Muscle of back (tissue), 3 donors: ENCODE measurements at regions not wholly inside any gene's neighbourhood (a gene's known extent, or its start where the extent isn't known, plus 50 kb on each side); places are given as distances from the start of the nearest gene placed in this dataset.

Experiments used
- DNase-seq, 3 donors: peaks; one replicate each; pipeline versions ENCODE4 v3.0.0 to v3.0.0-alpha.2; 2013

GRCh38 chr14:71466251-71466650 lies 466.0 kb upstream of the RGS6 start:
- no peak for DNase-seq

GRCh38 chr14:71466946-71467345 lies 465.3 kb upstream of the RGS6 start:
- peak; percentile 38 to 76 (median 39) for DNase-seq

- DNase-seq, result peak in 1 of 3 donors; percentile 24
These were observed 464.8 kb upstream of the RGS6 start for GRCh38 chr14:71467361-71467811.

- DNase-seq, result no peak
These were observed 463.5 kb upstream of the RGS6 start for GRCh38 chr14:71468701-71469100.

GRCh38 chr14:71469643-71470335 lies 462.4 kb upstream of the RGS6 start:
- DNase-seq, result no peak

GRCh38 chr14:71471634-71472355 lies 460.4 kb upstream of the RGS6 start:
- no peak for DNase-seq

- no peak for DNase-seq
These were observed 459.6 kb upstream of the RGS6 start for GRCh38 chr14:71472356-71473340.

- no peak for DNase-seq
These were observed 458.4 kb upstream of the RGS6 start for GRCh38 chr14:71473843-71474242.

GRCh38 chr14:71474301-71475265 lies 457.6 kb upstream of the RGS6 start:
- DNase-seq, result peak in 1 of 3 donors; percentile 46

GRCh38 chr14:71475916-71476315 lies 456.3 kb upstream of the RGS6 start:
- no peak for DNase-seq

- peak in 2 of 3 donors; percentile 34 to 53 for DNase-seq
These were observed 453.7 kb upstream of the RGS6 start for GRCh38 chr14:71478542-71478941.

GRCh38 chr14:71481021-71481654 lies 451.1 kb upstream of the RGS6 start:
- DNase-seq, result no peak

- peak in 2 of 3 donors; percentile 54 to 82 for DNase-seq
These were observed 449.6 kb upstream of the RGS6 start for GRCh38 chr14:71482671-71483070.

GRCh38 chr14:71483154-71483553 lies 449.1 kb upstream of the RGS6 start:
- no peak for DNase-seq

GRCh38 chr14:71485833-71486232 lies 446.4 kb upstream of the RGS6 start:
- DNase-seq, result no peak

GRCh38 chr14:71486279-71486678 lies 445.9 kb upstream of the RGS6 start:
- DNase-seq, result no peak

- DNase-seq, result no peak
These were observed 444.8 kb upstream of the RGS6 start for GRCh38 chr14:71487449-71487848.

GRCh38 chr14:71487941-71488340 lies 444.3 kb upstream of the RGS6 start:
- no peak for DNase-seq

- DNase-seq, result peak; percentile 50 to 86 (median 63)
These were observed 443.5 kb upstream of the RGS6 start for GRCh38 chr14:71488703-71489191.

GRCh38 chr14:71489742-71490141 lies 442.5 kb upstream of the RGS6 start:
- DNase-seq, result no peak
